HG03045 (cell line): ENCODE measurements at regions not wholly inside any gene's neighbourhood (a gene's known extent, or its start where the extent isn't known, plus 50 kb on each side); places are given as distances from the start of the nearest gene placed in this dataset.
"Not testable (repeated sequence)": the region's sequence is repeated elsewhere in the genome, so short reads cannot be mapped to it uniquely, and the experiment has no call there.

Experiments used
- ATAC-seq: cut with Tn5 transposase; IDR thresholded peaks from one replicate; pipeline ENCODE4 v1.9.1; 2021; ENCODE audit warnings: mild to moderate bottlenecking, moderate library complexity; ENCODE audit not compliant: unreplicated experiment

- no peak for ATAC-seq
Observed at GRCh38 chr22:48309115-48309705, 1518.5 kb downstream of the BRD1 start.

- ATAC-seq, result no peak
Observed at GRCh38 chr22:48307931-48308330, 1519.7 kb downstream of the BRD1 start.

GRCh38 chr22:48306785-48307510, 1520.7 kb downstream of the BRD1 start:
- no peak for ATAC-seq

- ATAC-seq, result no peak
Observed at GRCh38 chr22:48306284-48306683, 1521.4 kb downstream of the BRD1 start.

- ATAC-seq, result no peak
Observed at GRCh38 chr22:48305726-48306235, 1521.9 kb downstream of the BRD1 start.

GRCh38 chr22:48303369-48303725, 1524.3 kb downstream of the BRD1 start:
- no peak for ATAC-seq

- ATAC-seq, result no peak
Observed at GRCh38 chr22:48302657-48303368, 1524.9 kb downstream of the BRD1 start.

GRCh38 chr22:48301908-48302307, 1525.8 kb downstream of the BRD1 start:
- no peak for ATAC-seq

GRCh38 chr22:48301421-48301820, 1526.3 kb downstream of the BRD1 start:
- no peak for ATAC-seq

- ATAC-seq, result no peak
Observed at GRCh38 chr22:48300877-48301276, 1526.8 kb downstream of the BRD1 start.

- ATAC-seq, result no peak
Observed at GRCh38 chr22:48299801-48300200, 1527.9 kb downstream of the BRD1 start.

GRCh38 chr22:48299124-48299523, 1528.5 kb downstream of the BRD1 start:
- ATAC-seq, result no peak

- no peak for ATAC-seq
Observed at GRCh38 chr22:48297296-48297695, 1530.4 kb downstream of the BRD1 start.

GRCh38 chr22:48289954-48290353, 1527.5 kb downstream of the TBC1D22A start:
- not testable (repeated sequence) for ATAC-seq

- ATAC-seq, result no peak
Observed at GRCh38 chr22:48288376-48288940, 1526.0 kb downstream of the TBC1D22A start.

GRCh38 chr22:48287031-48287430, 1524.6 kb downstream of the TBC1D22A start:
- ATAC-seq, result no peak

GRCh38 chr22:48284671-48285070, 1522.2 kb downstream of the TBC1D22A start:
- ATAC-seq, result no peak

- ATAC-seq, result no peak
Observed at GRCh38 chr22:48282804-48283203, 1520.4 kb downstream of the TBC1D22A start.

GRCh38 chr22:48279461-48279756, 1517.0 kb downstream of the TBC1D22A start:
- ATAC-seq, result no peak

- ATAC-seq, result no peak
Observed at GRCh38 chr22:48278620-48279460, 1516.4 kb downstream of the TBC1D22A start.
